Nephron (organoid): ENCODE measurements at regions not wholly inside any gene's neighbourhood (a gene's known extent, or its start where the extent isn't known, plus 50 kb on each side); places are given as distances from the start of the nearest gene placed in this dataset.

ENCODE experiments used
- H3K27ac Mint-ChIP-seq, 3 experiments: 2 replicates each; pipeline ENCODE4 v1.8.0; 2020; ENCODE audit warnings: mixed read lengths in 3 of 3, mild to moderate bottlenecking in 2 of 3, moderate library complexity in 1 of 3
- H3K27me3 Mint-ChIP-seq: 2 replicates; pipeline ENCODE4 v1.8.0; 2021; ENCODE audit warnings: low read depth, mild to moderate bottlenecking, moderate library complexity, mixed read lengths
- H3K36me3 Mint-ChIP-seq: 2 replicates; pipeline ENCODE4 v1.8.0; 2020; ENCODE audit warnings: low read depth, mixed read lengths
- H3K4me1 Mint-ChIP-seq: 2 replicates; pipeline ENCODE4 v1.8.0; 2020; ENCODE audit warnings: mixed read lengths
- H3K4me3 Mint-ChIP-seq, 3 experiments: 2 replicates each; pipeline ENCODE4 v1.8.0; 2020; ENCODE audit warnings: mild to moderate bottlenecking in 3 of 3, mixed read lengths in 3 of 3, moderate library complexity in 2 of 3
- H3K9me3 Mint-ChIP-seq: 2 replicates; pipeline ENCODE4 v1.8.0; 2020; ENCODE audit warnings: mixed read lengths
- TF ChIP-seq, protein P1 (sequence below), 3 experiments: fragments of 200-600 bp; sonication (generic); IDR thresholded peaks; one replicate each; pipeline ENCODE4 v1.5.0; 2021; ENCODE audit warnings: antibody characterized with exemption in 3 of 3; ENCODE audit not compliant: unreplicated experiment in 3 of 3

DNA sequence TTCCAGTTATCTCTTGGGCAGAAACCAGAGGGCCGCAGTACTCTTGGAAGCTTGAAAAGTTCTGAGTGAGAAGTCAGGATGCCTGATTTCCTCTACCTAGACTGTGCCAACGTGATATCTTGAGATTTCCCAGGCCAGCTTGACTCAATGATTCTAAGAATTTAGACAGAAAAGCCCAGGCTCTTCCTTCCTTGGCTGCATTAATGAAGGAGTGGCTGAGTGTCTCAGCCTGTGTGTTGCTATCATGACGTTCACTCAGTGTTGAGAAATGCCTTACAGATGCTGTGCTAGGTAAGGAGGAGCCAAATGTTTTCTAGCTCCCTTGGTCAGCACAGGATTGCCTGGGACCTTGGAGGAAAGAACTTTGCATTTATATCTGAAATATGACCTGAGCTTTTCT is 454.1 kb upstream of the USP24 start:
- H3K36me3 Mint-ChIP-seq = no peaks in the 10 kb centered on the region

DNA sequence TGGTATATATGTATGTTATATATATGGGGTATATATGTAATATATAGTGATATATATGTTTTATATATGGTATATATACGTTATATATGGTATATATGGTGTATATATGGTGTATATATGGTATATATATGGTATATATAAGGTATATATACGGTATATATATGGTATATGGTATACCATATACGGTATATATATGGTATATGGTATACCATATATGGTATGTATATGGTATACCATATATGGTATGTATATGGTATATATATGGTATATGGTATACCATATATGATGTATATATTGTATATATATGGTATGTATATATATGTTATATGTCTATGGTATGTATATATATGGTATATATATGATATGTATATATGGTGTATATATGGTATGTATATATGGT is 447.7 kb upstream of the USP24 start:
- TF ChIP-seq, protein P1, sequence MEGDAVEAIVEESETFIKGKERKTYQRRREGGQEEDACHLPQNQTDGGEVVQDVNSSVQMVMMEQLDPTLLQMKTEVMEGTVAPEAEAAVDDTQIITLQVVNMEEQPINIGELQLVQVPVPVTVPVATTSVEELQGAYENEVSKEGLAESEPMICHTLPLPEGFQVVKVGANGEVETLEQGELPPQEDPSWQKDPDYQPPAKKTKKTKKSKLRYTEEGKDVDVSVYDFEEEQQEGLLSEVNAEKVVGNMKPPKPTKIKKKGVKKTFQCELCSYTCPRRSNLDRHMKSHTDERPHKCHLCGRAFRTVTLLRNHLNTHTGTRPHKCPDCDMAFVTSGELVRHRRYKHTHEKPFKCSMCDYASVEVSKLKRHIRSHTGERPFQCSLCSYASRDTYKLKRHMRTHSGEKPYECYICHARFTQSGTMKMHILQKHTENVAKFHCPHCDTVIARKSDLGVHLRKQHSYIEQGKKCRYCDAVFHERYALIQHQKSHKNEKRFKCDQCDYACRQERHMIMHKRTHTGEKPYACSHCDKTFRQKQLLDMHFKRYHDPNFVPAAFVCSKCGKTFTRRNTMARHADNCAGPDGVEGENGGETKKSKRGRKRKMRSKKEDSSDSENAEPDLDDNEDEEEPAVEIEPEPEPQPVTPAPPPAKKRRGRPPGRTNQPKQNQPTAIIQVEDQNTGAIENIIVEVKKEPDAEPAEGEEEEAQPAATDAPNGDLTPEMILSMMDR (IDR thresholded peaks at IDR 0.05; ENCODE audit: unreplicated experiment in 3 of 3) = no peak
- Mint-ChIP-seq H3K9me3 (peaks cover 13% of the 10 kb centered on the region), H3K4me1 (no peaks in the 10 kb centered on the region), H3K27ac (no peak overlapping the region), H3K27me3 (no peaks in the 10 kb centered on the region), H3K36me3 (peaks cover 10% of the 10 kb centered on the region), H3K4me3 (no peak overlapping the region)

More for the DNA sequence above, 454.1 kb upstream of the USP24 start:
- Mint-ChIP-seq H3K27ac (peak overlapping the region in 2 of 3 experiments; percentile 49 to 94), H3K4me3 (no peak overlapping the region), H3K27me3 (no peaks in the 10 kb centered on the region), H3K4me1 (peaks cover 28% of the 10 kb centered on the region), H3K9me3 (no peaks in the 10 kb centered on the region)
- TF ChIP-seq, protein P1 (IDR thresholded peaks at IDR 0.05; ENCODE audit: unreplicated experiment in 3 of 3) = no peak

DNA sequence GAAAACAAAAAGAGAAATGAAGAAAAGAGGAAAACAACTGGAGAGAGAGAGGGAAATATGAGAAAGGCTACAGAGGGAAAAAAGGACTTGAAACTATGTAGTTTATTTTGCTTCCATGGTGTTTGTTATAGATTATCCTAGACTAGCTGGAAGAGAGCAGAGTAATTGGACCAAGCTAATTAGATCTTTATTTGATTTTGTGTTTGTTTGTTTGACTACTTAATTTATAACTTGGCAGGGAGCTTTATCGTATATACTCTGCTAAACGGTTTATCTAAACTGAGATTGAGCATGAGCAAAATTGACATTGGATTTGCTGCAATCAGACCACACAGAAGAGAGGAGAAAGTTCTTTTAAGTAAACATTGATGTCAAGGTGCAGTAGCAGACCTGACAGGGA is 443.8 kb upstream of the USP24 start:
- Mint-ChIP-seq H3K27me3 (no peaks in the 10 kb centered on the region), H3K4me3 (no peak overlapping the region), H3K36me3 (peaks cover 10% of the 10 kb centered on the region), H3K4me1 (peaks cover 19% of the 10 kb centered on the region), H3K27ac (no peak overlapping the region), H3K9me3 (peaks cover 13% of the 10 kb centered on the region)
- TF ChIP-seq, protein P1 (IDR thresholded peaks at IDR 0.05; ENCODE audit: unreplicated experiment in 3 of 3) = no peak

DNA sequence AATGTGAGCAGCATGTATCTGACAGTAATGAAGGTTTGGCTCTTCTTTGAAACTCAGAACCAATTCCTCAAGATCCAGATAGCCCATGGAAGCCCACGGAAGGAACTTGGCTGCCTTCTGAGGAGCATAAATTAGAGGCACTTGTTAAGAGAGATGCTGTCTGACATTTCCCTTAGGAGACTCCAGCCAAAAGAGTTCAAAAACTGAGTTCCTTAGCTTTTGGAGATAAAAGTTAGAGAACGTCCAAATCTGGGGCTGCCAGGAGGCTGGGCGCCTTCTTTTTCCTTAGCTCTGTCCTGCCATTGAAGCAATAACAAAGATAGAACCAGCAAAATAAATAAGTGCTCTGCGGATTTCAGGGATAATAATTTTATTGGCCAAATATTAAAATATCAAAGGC is 439.6 kb upstream of the USP24 start:
- H3K36me3 Mint-ChIP-seq = no peaks in the 10 kb centered on the region

DNA sequence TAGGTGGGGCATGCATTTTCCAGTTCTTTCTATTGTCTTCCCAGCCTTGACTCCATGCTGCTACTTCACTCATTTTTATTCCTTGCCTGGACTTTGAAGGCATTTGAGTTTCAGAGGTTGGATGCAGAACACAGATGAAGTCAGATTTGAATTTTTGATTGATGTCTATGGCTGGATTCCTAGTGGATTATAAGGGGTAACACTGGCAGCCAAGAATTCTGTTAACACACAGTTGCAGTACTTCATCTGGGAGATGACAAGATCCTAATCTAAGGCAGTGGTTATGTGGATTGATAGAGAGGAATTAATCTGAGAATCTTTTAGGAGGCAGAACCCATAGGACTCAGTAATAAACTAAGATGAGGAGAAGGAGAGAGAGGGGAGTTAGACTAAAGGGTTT is 439.0 kb upstream of the USP24 start:
- peaks cover 36% of the 10 kb centered on the region for H3K4me1 Mint-ChIP-seq
- H3K27me3 Mint-ChIP-seq = peaks cover 3% of the 10 kb centered on the region
- H3K4me3 Mint-ChIP-seq = no peak overlapping the region
- no peaks in the 10 kb centered on the region for H3K36me3 Mint-ChIP-seq
- H3K27ac Mint-ChIP-seq = peak overlapping the region in 2 of 3 experiments; percentile 20 to 63
- TF ChIP-seq, protein P1 (IDR thresholded peaks at IDR 0.05; ENCODE audit: unreplicated experiment in 3 of 3) = no peak
- H3K9me3 Mint-ChIP-seq = peaks cover 2% of the 10 kb centered on the region

More for the DNA sequence above, 439.6 kb upstream of the USP24 start:
- Mint-ChIP-seq H3K4me1 (peaks cover 34% of the 10 kb centered on the region), H3K27me3 (peaks cover 3% of the 10 kb centered on the region), H3K27ac (peak overlapping the region in 2 of 3 experiments; percentile 7 to 63), H3K4me3 (no peak overlapping the region), H3K9me3 (peaks cover 2% of the 10 kb centered on the region)
- TF ChIP-seq, protein P1 (IDR thresholded peaks at IDR 0.05; ENCODE audit: unreplicated experiment in 3 of 3) = no peak

DNA sequence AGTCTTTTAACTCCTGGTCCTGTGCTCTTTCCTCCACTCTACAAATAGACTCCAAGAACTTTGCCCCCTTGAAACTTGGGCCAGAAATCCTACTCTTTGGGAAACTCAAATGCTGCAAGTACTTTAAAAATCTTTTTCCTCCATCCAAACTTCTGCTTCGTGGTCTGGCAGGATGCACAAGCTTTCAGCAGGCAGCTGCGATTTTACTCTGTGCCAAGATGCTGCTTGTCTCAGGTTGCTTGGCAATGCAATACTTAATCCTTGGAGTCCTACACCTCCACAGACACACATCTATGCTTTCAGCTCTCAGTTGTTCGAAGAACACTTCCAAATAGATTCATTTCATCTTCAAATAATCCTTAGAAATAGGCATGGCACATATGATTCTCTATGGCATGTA is 435.3 kb upstream of the USP24 start:
- H3K27ac Mint-ChIP-seq = peak overlapping the region in 2 of 3 experiments; percentile 37 to 94
- H3K27me3 Mint-ChIP-seq = peaks cover 3% of the 10 kb centered on the region
- TF ChIP-seq, protein P1 (IDR thresholded peaks at IDR 0.05; ENCODE audit: unreplicated experiment in 3 of 3) = no peak
- peak overlapping the region in 1 of 3 experiments; percentile 47 for H3K4me3 Mint-ChIP-seq
- no peaks in the 10 kb centered on the region for H3K9me3 Mint-ChIP-seq
- no peaks in the 10 kb centered on the region for H3K36me3 Mint-ChIP-seq
- H3K4me1 Mint-ChIP-seq = peaks cover 41% of the 10 kb centered on the region
